ENCODE measurements at regions not wholly inside any gene's neighbourhood (a gene's known extent, or its start where the extent isn't known, plus 50 kb on each side); places are given as distances from the start of the nearest gene placed in this dataset.
A peak's percentile ranks its signal among the peaks of the same experiment; 100 is the strongest.

GRCh38 chr13:74622284-74622683 lies 488.1 kb upstream of the KLF12 start:
- Mint-ChIP-seq H3K4me1 (ENCODE audit: low read depth) (no peaks in the 10 kb centered on the region), H3K27me3 (peaks cover 5% of the 10 kb centered on the region), H3K27ac (no peak overlapping the region), H3K4me3 (no peak overlapping the region), H3K9me3 (no peaks in the 10 kb centered on the region), H3K36me3 (no peaks in the 10 kb centered on the region)
- intact Hi-C loops (cut with micrococcal nuclease): no loop called here
- DNase-seq: no peak
- CTCF ChIA-PET: no interaction called here
- POLR2A ChIA-PET: no interaction called here

- ChIA-PET POLR2A (no interaction called here), CTCF (no interaction called here)
- H3K4me1 Mint-ChIP-seq (ENCODE audit: low read depth): no peaks in the 10 kb centered on the region
- no peak for DNase-seq
- intact Hi-C loops (cut with micrococcal nuclease): no loop called here
- peaks cover 8% of the 10 kb centered on the region for H3K27me3 Mint-ChIP-seq
- H3K9me3 Mint-ChIP-seq: no peaks in the 10 kb centered on the region
- H3K4me3 Mint-ChIP-seq: no peak overlapping the region
- H3K27ac Mint-ChIP-seq: no peak overlapping the region
- no peaks in the 10 kb centered on the region for H3K36me3 Mint-ChIP-seq
These were observed 486.5 kb upstream of the KLF12 start for GRCh38 chr13:74620711-74621110.

DNA sequence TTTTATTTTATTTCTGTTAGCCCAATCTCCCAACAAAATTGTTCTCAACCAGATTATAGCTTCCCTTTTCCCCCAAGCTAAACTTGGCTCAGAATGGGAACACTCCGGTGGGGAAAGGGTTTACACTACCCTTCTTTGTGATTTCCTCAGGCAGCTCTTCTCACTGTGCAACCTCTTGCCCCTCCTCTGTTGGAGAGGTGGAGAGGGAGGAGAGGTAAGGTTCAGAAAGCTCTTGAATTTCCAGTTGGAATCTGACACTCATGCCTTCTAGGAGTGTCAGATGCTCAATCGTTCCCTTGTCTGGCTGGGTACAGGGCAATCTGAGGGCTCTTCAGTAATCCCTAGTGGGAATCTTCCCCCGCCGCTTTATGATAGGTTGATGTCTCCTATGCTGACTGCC lies 486.1 kb upstream of the KLF12 start:
- DNase-seq: no peak
- Mint-ChIP-seq H3K27ac (no peak overlapping the region), H3K9me3 (no peaks in the 10 kb centered on the region), H3K36me3 (no peaks in the 10 kb centered on the region), H3K27me3 (peaks cover 10% of the 10 kb centered on the region), H3K4me1 (ENCODE audit: low read depth) (no peaks in the 10 kb centered on the region), H3K4me3 (no peak overlapping the region)
- ChIA-PET POLR2A (no interaction called here), CTCF (no interaction called here)
- intact Hi-C loops (cut with micrococcal nuclease): no loop called here

- DNase-seq: no peak
- POLR2A ChIA-PET: no interaction called here
- H3K9me3 Mint-ChIP-seq: peaks cover 6% of the 10 kb centered on the region
- H3K4me3 Mint-ChIP-seq: no peak overlapping the region
- no peaks in the 10 kb centered on the region for H3K36me3 Mint-ChIP-seq
- H3K27ac Mint-ChIP-seq: no peak overlapping the region
- H3K27me3 Mint-ChIP-seq: peaks cover 16% of the 10 kb centered on the region
- no peaks in the 10 kb centered on the region for H3K4me1 Mint-ChIP-seq (ENCODE audit: low read depth)
- intact Hi-C loops (cut with micrococcal nuclease): no loop called here
- CTCF ChIA-PET: no interaction called here
These were observed 463.3 kb upstream of the KLF12 start for GRCh38 chr13:74597526-74597925.

- ChIA-PET POLR2A (no interaction called here), CTCF (no interaction called here)
- Mint-ChIP-seq H3K36me3 (no peaks in the 10 kb centered on the region), H3K27me3 (peaks cover 14% of the 10 kb centered on the region), H3K4me3 (no peak overlapping the region), H3K9me3 (peaks cover 6% of the 10 kb centered on the region), H3K27ac (no peak overlapping the region), H3K4me1 (ENCODE audit: low read depth) (no peaks in the 10 kb centered on the region)
- intact Hi-C loops (cut with micrococcal nuclease): no loop called here
- DNase-seq: no peak
These were observed 462.5 kb upstream of the KLF12 start for GRCh38 chr13:74596691-74597090.

GRCh38 chr13:74593688-74594087 lies 459.5 kb upstream of the KLF12 start:
- H3K9me3 Mint-ChIP-seq: peaks cover 6% of the 10 kb centered on the region
- no peak for DNase-seq
- ChIA-PET POLR2A (no interaction called here), CTCF (no interaction called here)
- H3K36me3 Mint-ChIP-seq: no peaks in the 10 kb centered on the region
- H3K4me1 Mint-ChIP-seq (ENCODE audit: low read depth): no peaks in the 10 kb centered on the region
- intact Hi-C loops (cut with micrococcal nuclease): no loop called here
- H3K27ac Mint-ChIP-seq: no peak overlapping the region
- no peak overlapping the region for H3K4me3 Mint-ChIP-seq
- peaks cover 8% of the 10 kb centered on the region for H3K27me3 Mint-ChIP-seq

GRCh38 chr13:74586847-74587246 lies 452.6 kb upstream of the KLF12 start:
- H3K27me3 Mint-ChIP-seq: peaks cover 6% of the 10 kb centered on the region
- POLR2A ChIA-PET: no interaction called here
- no peak overlapping the region for H3K27ac Mint-ChIP-seq
- DNase-seq: no peak
- CTCF ChIA-PET: no interaction called here
- no peaks in the 10 kb centered on the region for H3K9me3 Mint-ChIP-seq
- H3K4me3 Mint-ChIP-seq: no peak overlapping the region
- intact Hi-C loops (cut with micrococcal nuclease): no loop called here
- H3K4me1 Mint-ChIP-seq (ENCODE audit: low read depth): no peaks in the 10 kb centered on the region
- no peaks in the 10 kb centered on the region for H3K36me3 Mint-ChIP-seq

DNA sequence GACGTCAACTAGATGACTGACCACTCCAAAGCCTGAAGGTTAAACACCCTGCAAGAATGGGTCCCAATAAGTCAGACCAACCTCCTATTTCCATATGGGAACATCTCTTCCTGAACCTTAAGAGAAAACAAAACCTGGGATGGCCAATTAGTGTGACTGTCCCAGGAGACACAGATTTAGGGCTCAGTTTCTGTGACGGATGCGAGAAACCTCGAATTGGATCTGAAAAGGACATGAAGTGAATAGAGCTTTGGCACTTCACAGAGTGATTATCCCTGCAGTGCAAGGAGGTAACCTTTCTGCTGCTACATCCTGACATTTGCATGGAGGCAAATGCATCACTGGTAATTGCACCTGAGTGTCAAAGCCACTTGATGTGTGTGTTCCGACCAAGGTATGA lies 442.2 kb upstream of the KLF12 start:
- H3K36me3 Mint-ChIP-seq: no peaks in the 10 kb centered on the region
- no peak for DNase-seq
- intact Hi-C loops (cut with micrococcal nuclease): no loop called here
- H3K27ac Mint-ChIP-seq: no peak overlapping the region
- no peaks in the 10 kb centered on the region for H3K9me3 Mint-ChIP-seq
- POLR2A ChIA-PET: no interaction called here
- peaks cover 8% of the 10 kb centered on the region for H3K4me1 Mint-ChIP-seq (ENCODE audit: low read depth)
- CTCF ChIA-PET: no interaction called here
- H3K27me3 Mint-ChIP-seq: peaks cover 39% of the 10 kb centered on the region
- H3K4me3 Mint-ChIP-seq: no peak overlapping the region

- intact Hi-C loops (cut with micrococcal nuclease): no loop called here
- no peaks in the 10 kb centered on the region for H3K9me3 Mint-ChIP-seq
- CTCF ChIA-PET: interaction anchor here (1.9 kb wide), 1 partner anchor 643 kb away, joined by 5 read pairs; no protein-coding TSS in a partner anchor
- peaks cover 39% of the 10 kb centered on the region for H3K27me3 Mint-ChIP-seq
- H3K4me1 Mint-ChIP-seq (ENCODE audit: low read depth): peaks cover 8% of the 10 kb centered on the region
- DNase-seq: peak; percentile 70
- POLR2A ChIA-PET: no interaction called here
- no peak overlapping the region for H3K27ac Mint-ChIP-seq
- no peaks in the 10 kb centered on the region for H3K36me3 Mint-ChIP-seq
- H3K4me3 Mint-ChIP-seq: peak overlapping the region; percentile 69
These were observed 441.5 kb upstream of the KLF12 start for GRCh38 chr13:74575729-74576125.

- no peak for DNase-seq
- H3K27me3 Mint-ChIP-seq: peaks cover 39% of the 10 kb centered on the region
- no peaks in the 10 kb centered on the region for H3K9me3 Mint-ChIP-seq
- no peak overlapping the region for H3K27ac Mint-ChIP-seq
- POLR2A ChIA-PET: no interaction called here
- intact Hi-C loops (cut with micrococcal nuclease): no loop called here
- H3K36me3 Mint-ChIP-seq: no peaks in the 10 kb centered on the region
- CTCF ChIA-PET: interaction anchor here (1.9 kb wide), 1 partner anchor 644 kb away, joined by 5 read pairs; no protein-coding TSS in a partner anchor
- peaks cover 8% of the 10 kb centered on the region for H3K4me1 Mint-ChIP-seq (ENCODE audit: low read depth)
- H3K4me3 Mint-ChIP-seq: peak overlapping the region; percentile 69
These were observed 440.9 kb upstream of the KLF12 start for GRCh38 chr13:74574964-74575728.

GRCh38 chr13:74573654-74574053 lies 439.4 kb upstream of the KLF12 start:
- intact Hi-C loops (cut with micrococcal nuclease): no loop called here
- peak; percentile 38 for DNase-seq
- no peak overlapping the region for H3K4me3 Mint-ChIP-seq
- H3K27me3 Mint-ChIP-seq: peaks cover 39% of the 10 kb centered on the region
- H3K9me3 Mint-ChIP-seq: no peaks in the 10 kb centered on the region
- CTCF ChIA-PET: interaction anchor here (1.9 kb wide), 1 partner anchor 646 kb away, joined by 5 read pairs; no protein-coding TSS in a partner anchor
- POLR2A ChIA-PET: no interaction called here
- H3K36me3 Mint-ChIP-seq: no peaks in the 10 kb centered on the region
- peaks cover 8% of the 10 kb centered on the region for H3K4me1 Mint-ChIP-seq (ENCODE audit: low read depth)
- no peak overlapping the region for H3K27ac Mint-ChIP-seq

GRCh38 chr13:74571811-74572210 lies 437.6 kb upstream of the KLF12 start:
- intact Hi-C loops (cut with micrococcal nuclease): no loop called here
- ChIA-PET CTCF (no interaction called here), POLR2A (no interaction called here)
- H3K36me3 Mint-ChIP-seq: no peaks in the 10 kb centered on the region
- H3K9me3 Mint-ChIP-seq: no peaks in the 10 kb centered on the region
- H3K4me3 Mint-ChIP-seq: no peak overlapping the region
- peaks cover 39% of the 10 kb centered on the region for H3K27me3 Mint-ChIP-seq
- peaks cover 8% of the 10 kb centered on the region for H3K4me1 Mint-ChIP-seq (ENCODE audit: low read depth)
- H3K27ac Mint-ChIP-seq: no peak overlapping the region
- DNase-seq: no peak

GRCh38 chr13:74570834-74571233 lies 436.6 kb upstream of the KLF12 start:
- intact Hi-C loops (cut with micrococcal nuclease): no loop called here
- H3K4me1 Mint-ChIP-seq (ENCODE audit: low read depth): peaks cover 8% of the 10 kb centered on the region
- no peak overlapping the region for H3K27ac Mint-ChIP-seq
- DNase-seq: no peak
- no peaks in the 10 kb centered on the region for H3K9me3 Mint-ChIP-seq
- no peaks in the 10 kb centered on the region for H3K36me3 Mint-ChIP-seq
- H3K27me3 Mint-ChIP-seq: peaks cover 32% of the 10 kb centered on the region
- ChIA-PET CTCF (no interaction called here), POLR2A (no interaction called here)
- H3K4me3 Mint-ChIP-seq: no peak overlapping the region
